Epithelial cell of esophagus (primary cell): ENCODE measurements at regions not wholly inside any gene's neighbourhood (a gene's known extent, or its start where the extent isn't known, plus 50 kb on each side); places are given as distances from the start of the nearest gene placed in this dataset.

Experiments
- DNase-seq: peaks from one replicate; pipeline ENCODE4 v3.0.0; 2010; ENCODE audit warnings: low read depth
- H3K4me3 ChIP-seq: 2 replicates; pipeline ENCODE4 v1.5.1; 2011; ENCODE audit warnings: mild to moderate bottlenecking, low read length, control low read depth
- TF ChIP-seq, protein P1 (sequence below): IDR thresholded peaks from 2 replicates; pipeline ENCODE4 v1.5.1; 2011; ENCODE audit warnings: low read depth, mild to moderate bottlenecking, low read length, control low read depth, inconsistent platforms; ENCODE audit not compliant: insufficient read depth; ENCODE audit errors: missing control alignments

DNA sequence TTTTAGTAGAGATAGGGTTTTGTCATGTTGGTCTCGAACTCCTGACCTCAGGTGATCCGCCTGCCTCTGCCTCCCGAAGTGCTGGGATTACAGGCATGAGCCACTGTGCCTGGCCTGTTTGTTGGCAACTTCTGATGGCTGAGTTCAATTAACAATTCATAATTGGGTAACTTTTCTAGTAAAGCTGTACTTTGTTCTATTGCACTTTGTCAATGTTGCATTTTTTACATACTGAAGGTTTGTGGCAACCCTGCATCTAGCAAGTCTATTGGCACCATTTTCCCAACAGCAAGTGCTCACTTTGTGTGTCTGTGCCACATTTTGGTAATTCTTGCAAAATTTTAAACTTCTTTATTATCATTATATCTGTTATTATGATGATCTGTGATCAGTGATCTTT is 64.5 kb upstream of the USP24 start:
- H3K4me3 ChIP-seq = no peak overlapping the region
- DNase-seq = no peak
- TF ChIP-seq, protein P1, sequence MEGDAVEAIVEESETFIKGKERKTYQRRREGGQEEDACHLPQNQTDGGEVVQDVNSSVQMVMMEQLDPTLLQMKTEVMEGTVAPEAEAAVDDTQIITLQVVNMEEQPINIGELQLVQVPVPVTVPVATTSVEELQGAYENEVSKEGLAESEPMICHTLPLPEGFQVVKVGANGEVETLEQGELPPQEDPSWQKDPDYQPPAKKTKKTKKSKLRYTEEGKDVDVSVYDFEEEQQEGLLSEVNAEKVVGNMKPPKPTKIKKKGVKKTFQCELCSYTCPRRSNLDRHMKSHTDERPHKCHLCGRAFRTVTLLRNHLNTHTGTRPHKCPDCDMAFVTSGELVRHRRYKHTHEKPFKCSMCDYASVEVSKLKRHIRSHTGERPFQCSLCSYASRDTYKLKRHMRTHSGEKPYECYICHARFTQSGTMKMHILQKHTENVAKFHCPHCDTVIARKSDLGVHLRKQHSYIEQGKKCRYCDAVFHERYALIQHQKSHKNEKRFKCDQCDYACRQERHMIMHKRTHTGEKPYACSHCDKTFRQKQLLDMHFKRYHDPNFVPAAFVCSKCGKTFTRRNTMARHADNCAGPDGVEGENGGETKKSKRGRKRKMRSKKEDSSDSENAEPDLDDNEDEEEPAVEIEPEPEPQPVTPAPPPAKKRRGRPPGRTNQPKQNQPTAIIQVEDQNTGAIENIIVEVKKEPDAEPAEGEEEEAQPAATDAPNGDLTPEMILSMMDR = no peak

DNA sequence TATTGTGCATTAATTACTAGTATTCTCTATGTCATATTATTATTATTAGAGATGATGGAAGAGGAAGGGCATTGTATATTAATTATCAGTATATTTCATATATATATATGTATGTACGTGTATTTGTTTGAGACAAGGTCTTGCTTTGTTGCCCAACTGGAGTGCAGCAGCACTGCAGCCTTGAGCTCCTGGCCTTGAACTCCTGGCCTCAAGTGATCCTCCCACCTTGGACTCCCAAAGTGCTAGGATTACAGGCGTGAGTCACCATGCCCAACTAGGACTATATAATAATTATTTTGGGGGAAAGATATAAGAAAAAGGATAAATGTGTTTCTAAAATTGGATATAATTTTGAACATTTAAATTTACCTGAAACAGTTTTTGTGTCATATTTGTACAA is 63.2 kb upstream of the USP24 start:
- DNase-seq = no peak
- H3K4me3 ChIP-seq = no peak overlapping the region
- TF ChIP-seq, protein P1 = no peak

DNA sequence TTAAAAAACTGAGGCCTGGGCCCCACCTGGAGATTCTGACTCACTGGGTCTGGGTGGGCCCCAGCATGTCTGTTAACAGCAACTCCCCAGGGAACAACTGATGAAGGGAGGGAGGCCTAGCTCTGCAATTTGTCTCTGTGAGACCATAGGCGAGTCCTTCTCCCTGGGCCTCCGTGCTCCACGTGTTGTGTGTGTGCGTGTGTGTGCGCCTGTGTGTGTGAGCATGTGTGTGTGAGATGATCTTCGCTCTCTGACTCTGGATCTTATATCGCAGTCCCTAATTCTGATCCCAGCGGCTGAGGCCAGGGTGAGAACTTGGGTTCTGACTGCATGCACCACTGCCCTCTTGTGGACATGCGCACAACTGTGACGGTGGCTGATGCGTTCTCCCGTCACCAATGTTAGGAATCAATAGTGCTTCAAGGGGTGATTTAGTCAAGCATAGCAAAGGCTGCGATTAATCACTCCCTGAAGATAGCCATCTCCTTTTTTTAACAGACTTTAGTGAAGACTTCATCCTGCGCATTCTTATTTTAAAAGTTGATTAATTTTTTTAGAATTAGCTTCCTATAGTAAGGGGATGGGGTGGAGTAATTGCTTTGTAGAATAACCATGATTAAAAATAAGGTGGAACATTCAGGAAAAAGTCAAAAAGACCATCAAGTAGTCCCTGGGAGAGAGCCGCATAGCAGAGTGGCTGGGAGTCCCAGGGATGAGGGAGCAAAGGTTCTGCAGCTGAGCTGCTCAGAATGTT is 62.4 kb upstream of the USP24 start:
- H3K4me3 ChIP-seq = no peak overlapping the region
- TF ChIP-seq, protein P1 = peak; percentile 97
- DNase-seq = peak; percentile 77

DNA sequence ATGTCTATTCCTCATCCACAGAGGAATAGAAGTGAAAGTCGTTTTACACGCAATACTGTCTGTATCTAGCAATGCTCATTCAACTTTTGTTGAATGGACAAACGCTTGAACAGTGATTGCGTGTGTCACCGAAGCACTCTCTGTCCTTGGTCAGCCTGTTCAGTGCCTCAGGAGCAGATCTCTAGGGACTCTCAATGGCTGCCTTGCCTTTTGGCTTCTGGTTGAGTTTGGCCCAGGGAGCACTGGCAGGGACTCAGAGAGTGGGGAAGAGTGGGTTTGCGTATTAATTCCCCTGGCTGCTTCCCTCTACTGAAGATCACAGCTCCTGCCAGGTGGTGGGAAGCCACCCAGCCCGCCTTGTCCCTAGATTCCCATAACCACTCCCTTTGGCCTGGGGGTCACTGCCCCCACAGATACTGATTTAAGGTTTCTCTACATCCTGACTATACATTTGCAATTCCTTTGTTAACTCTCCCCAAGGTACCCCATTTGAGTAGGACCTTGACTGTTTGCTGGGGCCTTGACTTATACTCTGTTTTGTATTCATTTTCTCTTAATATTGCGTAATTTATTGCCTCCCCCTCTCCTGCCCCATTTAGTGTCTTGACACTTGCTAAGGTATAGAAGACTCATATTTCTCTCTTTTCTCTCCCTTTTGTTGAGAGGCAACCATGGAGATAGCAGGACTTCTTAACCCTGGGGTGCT is 61.7 kb upstream of the USP24 start:
- TF ChIP-seq, protein P1 = no peak
- no peak overlapping the region for H3K4me3 ChIP-seq
- no peak for DNase-seq

DNA sequence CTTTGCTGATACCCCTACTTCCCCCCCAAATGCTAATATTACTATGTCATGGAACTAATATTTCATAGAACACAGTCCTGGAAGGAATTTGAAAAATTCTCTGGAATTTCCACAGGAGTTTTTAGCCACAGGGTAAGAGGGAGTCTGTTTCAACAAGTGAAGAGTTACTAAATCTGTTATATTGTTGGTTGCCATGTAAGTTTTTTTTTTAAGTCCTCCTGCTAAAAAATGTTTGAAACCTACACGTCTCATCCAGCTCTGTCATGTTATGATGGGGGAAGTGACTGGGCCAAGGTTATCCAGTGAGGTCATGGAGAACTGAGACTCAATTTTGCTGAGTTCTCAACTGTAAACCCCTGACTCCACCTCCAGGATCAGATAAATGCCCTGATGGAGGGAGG is 60.8 kb upstream of the USP24 start:
- H3K4me3 ChIP-seq = no peak overlapping the region
- DNase-seq = peak; percentile 36
- TF ChIP-seq, protein P1 = no peak

DNA sequence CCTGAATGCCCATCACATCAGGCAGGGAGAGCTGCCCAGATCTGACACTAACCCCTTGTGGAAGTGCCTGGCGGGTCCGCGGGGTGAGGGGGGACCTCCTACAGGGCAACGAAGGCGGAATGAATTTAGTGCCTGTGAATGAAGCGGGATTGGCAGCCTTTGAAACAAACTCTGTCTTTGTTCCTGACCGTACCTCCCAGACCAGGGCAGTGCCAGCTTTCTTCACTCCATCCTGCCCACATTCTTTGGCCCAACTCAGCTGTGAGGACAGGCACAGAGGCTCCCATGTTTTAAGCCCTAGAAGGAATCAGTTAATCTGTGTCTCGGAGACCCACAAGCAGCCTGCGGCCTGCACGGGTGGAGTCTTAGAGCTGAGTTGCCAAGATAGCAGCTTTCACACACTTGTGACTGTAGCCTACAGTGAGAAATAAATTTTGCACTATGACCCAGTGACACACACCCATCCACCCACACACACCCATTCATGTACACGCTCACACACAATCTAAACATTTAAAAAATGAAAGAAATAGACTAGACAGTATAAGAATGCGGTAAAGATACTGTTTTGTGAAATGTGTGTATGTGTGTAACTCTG is 60.1 kb upstream of the USP24 start:
- H3K4me3 ChIP-seq = no peak overlapping the region
- peak; percentile 30 for DNase-seq
- TF ChIP-seq, protein P1 = no peak
